H1 (cell line): ENCODE measurements at regions not wholly inside any gene's neighbourhood (a gene's known extent, or its start where the extent isn't known, plus 50 kb on each side); places are given as distances from the start of the nearest gene placed in this dataset.

Source experiments
- CTCF ChIA-PET: fragments of 300-600 bp; sonication (Branson Sonifier 250); formaldehyde crosslinking; loops from one replicate; lab custom pipeline; 2021; ENCODE audit not compliant: partially characterized antibody; lab: Charles Lee
- POLR2A ChIA-PET: fragments of 300-600 bp; sonication (Branson Sonifier 250); formaldehyde crosslinking; loops from one replicate; lab custom pipeline; 2021; ENCODE audit warnings: inconsistent platforms; ENCODE audit not compliant: partially characterized antibody; lab: Charles Lee
- DNase-seq, 2 experiments: peaks; one replicate each; pipeline versions ENCODE4 v3.0.0 to v3.0.0-alpha.2; 2010 to 2022; ENCODE audit warnings: low spot score in 2 of 2, low read depth in 1 of 2, mixed read lengths in 1 of 2
- FAIRE-seq: peaks from 2 replicates; lab custom pipeline; 2011; peaks lifted over from hg19 to GRCh38; lab: Jason Lieb, UNC
- H2AFZ ChIP-seq: 2 replicates; pipeline ENCODE4 v1.8.1; 2012; ENCODE audit warnings: low read length, inconsistent platforms
- H2AK5ac ChIP-seq: 2 replicates; pipeline ENCODE4 v1.6.1; 2013; ENCODE audit warnings: low read depth, low read length
- H2BK120ac ChIP-seq: replicated peaks from 2 replicates; pipeline ENCODE3; 2013; ENCODE audit warnings: low read depth, low read length, inconsistent platforms
- H2BK12ac ChIP-seq: 2 replicates; pipeline ENCODE4 v1.6.1; 2013; ENCODE audit warnings: low read depth, low read length
- H2BK15ac ChIP-seq: 2 replicates; pipeline ENCODE4 v1.6.1; 2013; ENCODE audit warnings: low read length
- H2BK20ac ChIP-seq: 2 replicates; pipeline ENCODE4 v1.6.1; 2013; ENCODE audit warnings: low read length
- H2BK5ac ChIP-seq: 2 replicates; pipeline ENCODE4 v1.6.1; 2013; ENCODE audit warnings: low read depth, low read length
- H3K14ac ChIP-seq: 2 replicates; pipeline ENCODE4 v1.6.1; 2013; ENCODE audit warnings: inconsistent platforms; ENCODE audit not compliant: insufficient read length
- H3K18ac ChIP-seq: 2 replicates; pipeline ENCODE4 v1.6.1; 2013; ENCODE audit warnings: low read length; ENCODE audit errors: extremely low read depth
- H3K23ac ChIP-seq: 2 replicates; pipeline ENCODE4 v1.6.1; 2013; ENCODE audit warnings: inconsistent platforms; ENCODE audit not compliant: insufficient read length
- H3K23me2 ChIP-seq: 2 replicates; pipeline ENCODE4 v1.6.1; 2013; ENCODE audit warnings: low read depth, low read length
- H3K27ac ChIP-seq: 2 replicates; pipeline ENCODE4 v1.6.1; 2011; ENCODE audit warnings: low read depth, low read length, inconsistent platforms
- H3K27me3 ChIP-seq, 4 experiments: replicated peaks in 1 of 4; 1 replicate in 1 of 4; 2 replicates in 3 of 4; pipeline versions ENCODE4 v1.6.1 to v1.8.1; 2011 to 2013; ENCODE audit warnings: low read length in 3 of 4, mild to moderate bottlenecking in 3 of 4, inconsistent platforms in 2 of 4, mixed read lengths in 2 of 4, moderate library complexity in 1 of 4; ENCODE audit not compliant: control insufficient read depth in 3 of 4, insufficient read depth in 3 of 4; ENCODE audit errors: extremely low read depth in 1 of 4
- H3K36me3 ChIP-seq, 4 experiments: 2 replicates each; pipeline versions ENCODE4 v1.6.1 to v1.8.1; 2011 to 2013; ENCODE audit warnings: mild to moderate bottlenecking in 4 of 4, low read length in 3 of 4, moderate library complexity in 2 of 4, control low read depth in 1 of 4, inconsistent platforms in 1 of 4; ENCODE audit not compliant: insufficient read depth in 4 of 4, control insufficient read depth in 2 of 4
- H3K4ac ChIP-seq: replicated peaks from 2 replicates; pipeline ENCODE3; 2013; ENCODE audit warnings: low read length, low read depth, mixed read lengths, inconsistent platforms; ENCODE audit not compliant: insufficient read length
- H3K4me1 ChIP-seq, 4 experiments: replicated peaks in 1 of 4; 1 replicate in 1 of 4; 2 replicates in 3 of 4; pipeline versions ENCODE4 v1.6.1 to v1.8.1; 2011 to 2013; ENCODE audit warnings: low read length in 3 of 4, inconsistent platforms in 2 of 4, mixed read lengths in 1 of 4; ENCODE audit not compliant: insufficient read depth in 4 of 4, control insufficient read depth in 3 of 4
- H3K4me2 ChIP-seq, 2 experiments: 2 replicates each; pipeline versions ENCODE4 v1.6.1 to v1.8.1; 2011 to 2013; ENCODE audit warnings: low read depth in 2 of 2, low read length in 2 of 2, control low read depth in 1 of 2, inconsistent platforms in 1 of 2, mild to moderate bottlenecking in 1 of 2; ENCODE audit not compliant: insufficient read depth in 1 of 2
- H3K4me3 ChIP-seq, 4 experiments: fragments of 200-600, 300-600 bp in 1 of 4; sonication (generic), shearing (Covaris generic), sonication (Bioruptor Twin) in 1 of 4; 2 replicates each; pipeline versions ENCODE4 v1.5.1 to v1.8.1; 2011 to 2016; ENCODE audit warnings: low read length in 4 of 4, low read depth in 3 of 4, control low read depth in 2 of 4, inconsistent platforms in 2 of 4, mild to moderate bottlenecking in 2 of 4, mixed read lengths in 1 of 4, moderate library complexity in 1 of 4; ENCODE audit not compliant: insufficient read depth in 2 of 4; ENCODE audit errors: extremely low read depth in 1 of 4
- H3K56ac ChIP-seq: replicated peaks from 2 replicates; pipeline ENCODE3; 2013; ENCODE audit warnings: low read depth, mild to moderate bottlenecking, mixed read lengths, low read length, inconsistent platforms; ENCODE audit not compliant: insufficient read length
- H3K79me1 ChIP-seq: 2 replicates; pipeline ENCODE4 v1.6.1; 2013; ENCODE audit warnings: low read depth, low read length, control low read depth
- H3K79me2 ChIP-seq, 2 experiments: 2 replicates each; pipeline versions ENCODE4 v1.6.1 to v1.8.1; 2012 to 2013; ENCODE audit warnings: low read length in 2 of 2, mild to moderate bottlenecking in 2 of 2, inconsistent platforms in 1 of 2; ENCODE audit not compliant: insufficient read depth in 2 of 2, control insufficient read depth in 1 of 2
- H3K9ac ChIP-seq, 4 experiments: replicated peaks in 1 of 4; 1 replicate in 1 of 4; 2 replicates in 3 of 4; pipeline versions ENCODE4 v1.6.1 to v1.8.1; 2011 to 2013; ENCODE audit warnings: low read depth in 3 of 4, low read length in 3 of 4, control low read depth in 2 of 4, mild to moderate bottlenecking in 2 of 4, moderate library complexity in 2 of 4, inconsistent platforms in 1 of 4; ENCODE audit errors: extremely low read depth in 1 of 4
- H3K9me3 ChIP-seq, 2 experiments: 2 replicates each; pipeline versions ENCODE4 v1.6.1 to v1.8.1; 2012 to 2013; ENCODE audit warnings: mild to moderate bottlenecking in 2 of 2, moderate library complexity in 2 of 2, control low read depth in 1 of 2, inconsistent platforms in 1 of 2, low read depth in 1 of 2, low read length in 1 of 2, mixed read lengths in 1 of 2; ENCODE audit not compliant: insufficient read depth in 2 of 2
- H4K20me1 ChIP-seq, 2 experiments: replicated peaks in 1 of 2; 2 replicates each; pipeline versions ENCODE3 to v1.8.1; 2011 to 2013; ENCODE audit warnings: inconsistent platforms in 2 of 2, low read length in 2 of 2, mild to moderate bottlenecking in 1 of 2; ENCODE audit not compliant: insufficient read depth in 2 of 2, control insufficient read depth in 1 of 2
- H4K5ac ChIP-seq: 2 replicates; pipeline ENCODE4 v1.6.1; 2013; ENCODE audit warnings: low read length, low read depth, mixed read lengths, inconsistent platforms; ENCODE audit not compliant: insufficient read length
- H4K8ac ChIP-seq: 2 replicates; pipeline ENCODE4 v1.8.0; 2013; ENCODE audit warnings: mild to moderate bottlenecking, moderate library complexity, low read length, inconsistent platforms; ENCODE audit not compliant: insufficient read depth; ENCODE audit errors: extremely low read depth
- H4K91ac ChIP-seq: replicated peaks from 2 replicates; pipeline ENCODE3; 2013; ENCODE audit warnings: low read length, mixed read lengths, inconsistent platforms; ENCODE audit not compliant: insufficient read length
- KDM5A ChIP-seq: fragments of 200-600 bp; IDR thresholded peaks from 2 replicates; pipeline ENCODE4 v1.7.1; 2012; ENCODE audit warnings: mild to moderate bottlenecking, low read length, inconsistent platforms, mixed read lengths
- ZNF274 ChIP-seq: IDR thresholded peaks from 2 replicates; pipeline ENCODE4 v1.7.0; 2012; ENCODE audit warnings: low read length, borderline replicate concordance; ENCODE audit errors: extremely low read depth

DNA sequence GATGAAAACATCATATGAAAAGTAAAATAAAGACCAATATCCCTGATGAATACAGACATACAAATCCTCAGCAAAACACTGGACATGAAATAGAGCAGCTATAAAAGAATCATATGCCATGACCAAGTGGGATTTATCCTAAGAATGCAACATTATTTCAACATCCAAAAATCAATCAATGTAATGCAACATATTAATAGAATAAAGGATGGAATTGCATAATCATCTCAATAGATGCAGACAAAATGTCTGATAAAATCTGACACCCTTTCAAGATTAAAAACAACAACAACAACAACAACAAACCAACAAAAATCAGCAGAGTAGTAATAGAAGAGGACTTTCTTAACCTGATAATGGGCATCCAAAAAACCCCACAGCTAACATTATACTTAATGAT lies 63.8 kb upstream of the IL1R1 start:
- Histone ChIP-seq H3K27me3 (no peaks in the 10 kb centered on the region), H4K5ac (no peak overlapping the region), H3K27ac (no peak overlapping the region), H3K23me2 (no peaks in the 10 kb centered on the region), H4K91ac (no peak overlapping the region), H4K20me1 (no peaks in the 10 kb centered on the region), H2BK120ac (no peak overlapping the region), H3K18ac (no peak overlapping the region), H3K56ac (no peak overlapping the region)
- POLR2A ChIA-PET: no interaction called here
- FAIRE-seq: no peak
- TF ChIP-seq KDM5A (no peak), ZNF274 (no peak)
- TF ChIP-seq, all 59 proteins: peak for 0
- H2AK5ac ChIP-seq: no peak overlapping the region
- no peak overlapping the region for H3K9ac ChIP-seq
- no peak overlapping the region for H2BK12ac ChIP-seq
- H2BK15ac ChIP-seq: no peak overlapping the region
- no peak overlapping the region for H2BK20ac ChIP-seq
- H3K4me2 ChIP-seq: no peak overlapping the region
- H3K9me3 ChIP-seq: no peaks in the 10 kb centered on the region
- CTCF ChIA-PET: interaction anchor here (1.1 kb wide), 1 partner anchor 73 kb away, joined by 3 read pairs; no protein-coding TSS in a partner anchor
- no peak overlapping the region for H4K8ac ChIP-seq
- H3K79me1 ChIP-seq: no peaks in the 10 kb centered on the region
- no peak for DNase-seq
- H3K4me3 ChIP-seq: no peak overlapping the region
- no peaks in the 10 kb centered on the region for H3K36me3 ChIP-seq
- H3K79me2 ChIP-seq: no peaks in the 10 kb centered on the region
- H2BK5ac ChIP-seq: no peak overlapping the region
- no peaks in the 10 kb centered on the region for H3K4me1 ChIP-seq
- H2AFZ ChIP-seq: no peak overlapping the region
- H3K4ac ChIP-seq: no peak overlapping the region
- H3K23ac ChIP-seq: no peak overlapping the region
- H3K14ac ChIP-seq: no peak overlapping the region
